Stimulated activated CD4-positive, alpha-beta T cell treated with anti-CD3 and anti-CD28 coated beads, Interleukin-4, amount 100 ng/mL, for 48 hours (primary cell): ENCODE measurements at regions not wholly inside any gene's neighbourhood (a gene's known extent, or its start where the extent isn't known, plus 50 kb on each side); places are given as distances from the start of the nearest gene placed in this dataset.
"Not testable (repeated sequence)": the region's sequence is repeated elsewhere in the genome, so short reads cannot be mapped to it uniquely, and the experiment has no call there.

Source experiments
- DNase-seq, 2 donors: peaks; one replicate each; pipeline ENCODE4 v3.0.0-alpha.2; 2020; ENCODE audit warnings: low read depth in 2 of 2

GRCh38 chr1:14347186-14347585 lies 251.3 kb upstream of the KAZN start:
- no peak for DNase-seq

GRCh38 chr1:14347776-14348175 lies 250.7 kb upstream of the KAZN start:
- DNase-seq: no peak

GRCh38 chr1:14350197-14350596 lies 248.3 kb upstream of the KAZN start:
- DNase-seq: no peak

GRCh38 chr1:14352897-14353296 lies 245.6 kb upstream of the KAZN start:
- no peak for DNase-seq

GRCh38 chr1:14361005-14361404 lies 237.5 kb upstream of the KAZN start:
- not testable (repeated sequence) for DNase-seq

- no peak for DNase-seq
Measured at GRCh38 chr1:14362331-14362730, 236.2 kb upstream of the KAZN start.

- no peak for DNase-seq
Measured at GRCh38 chr1:14363036-14363590, 235.4 kb upstream of the KAZN start.

- no peak for DNase-seq
Measured at GRCh38 chr1:14363707-14364413, 234.6 kb upstream of the KAZN start.

GRCh38 chr1:14365301-14365988 lies 233.0 kb upstream of the KAZN start:
- DNase-seq: no peak

- DNase-seq: no peak
Measured at GRCh38 chr1:14366091-14367018, 232.1 kb upstream of the KAZN start.

- DNase-seq: no peak
Measured at GRCh38 chr1:14367451-14367850, 231.0 kb upstream of the KAZN start.

- DNase-seq: no peak
Measured at GRCh38 chr1:14369526-14370213, 228.8 kb upstream of the KAZN start.

- no peak for DNase-seq
Measured at GRCh38 chr1:14371771-14372497, 226.6 kb upstream of the KAZN start.

GRCh38 chr1:14372526-14372925 lies 226.0 kb upstream of the KAZN start:
- no peak for DNase-seq

GRCh38 chr1:14373081-14373758 lies 225.3 kb upstream of the KAZN start:
- no peak for DNase-seq

- DNase-seq: no peak
Measured at GRCh38 chr1:14375226-14375625, 223.3 kb upstream of the KAZN start.

- DNase-seq: no peak
Measured at GRCh38 chr1:14377386-14377785, 221.1 kb upstream of the KAZN start.

- no peak for DNase-seq
Measured at GRCh38 chr1:14380408-14380807, 218.1 kb upstream of the KAZN start.

GRCh38 chr1:14390816-14391215 lies 207.7 kb upstream of the KAZN start:
- no peak for DNase-seq

GRCh38 chr1:14392161-14392858 lies 206.2 kb upstream of the KAZN start:
- no peak for DNase-seq
